GM21717 (cell line): ENCODE measurements at regions not wholly inside any gene's neighbourhood (a gene's known extent, or its start where the extent isn't known, plus 50 kb on each side); places are given as distances from the start of the nearest gene placed in this dataset.
"Not testable (repeated sequence)": the region's sequence is repeated elsewhere in the genome, so short reads cannot be mapped to it uniquely, and the experiment has no call there.

Source experiments
- ATAC-seq: cut with Tn5 transposase; IDR thresholded peaks from one replicate; pipeline ENCODE4 v1.9.1; 2021; ENCODE audit warnings: mild to moderate bottlenecking, moderate library complexity; ENCODE audit not compliant: unreplicated experiment

DNA sequence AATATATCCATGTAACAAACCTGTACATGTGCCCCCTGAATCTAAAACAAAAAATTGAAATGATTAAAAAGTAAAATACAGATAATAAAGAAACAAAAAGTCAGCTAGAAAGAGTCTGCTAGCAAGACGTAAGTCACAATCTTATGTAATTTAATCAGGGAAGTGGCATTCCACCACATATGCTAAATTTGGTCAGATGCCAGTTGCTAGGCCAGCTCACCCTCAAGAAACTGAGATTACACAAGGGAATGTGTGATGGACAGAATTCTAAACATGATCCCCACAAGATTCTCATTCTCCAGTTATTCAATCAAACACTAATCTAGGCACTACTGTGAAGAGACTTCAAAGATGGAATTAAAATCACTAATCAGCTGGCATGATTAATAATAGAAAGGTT, 689.3 kb downstream of the CENPC start:
- no peak for ATAC-seq

DNA sequence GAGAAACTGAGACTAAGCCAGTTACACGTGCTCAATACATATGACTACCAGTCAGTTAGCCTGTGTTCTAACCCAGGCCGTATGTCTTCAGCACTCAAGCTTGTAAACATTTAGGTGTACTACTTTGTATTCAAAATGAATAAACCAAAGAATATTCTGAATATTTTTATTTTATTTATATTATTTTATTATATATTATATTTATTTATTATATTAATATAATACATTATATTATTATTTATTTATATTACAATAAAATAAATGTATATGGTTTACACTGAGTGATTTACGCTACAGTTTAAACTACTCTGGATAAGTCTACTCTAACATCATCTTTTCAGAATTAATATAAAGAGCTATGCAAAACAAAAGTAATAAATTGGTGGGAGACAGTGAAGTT, 691.5 kb downstream of the CENPC start:
- no peak for ATAC-seq

- ATAC-seq = no peak
These were observed 692.5 kb downstream of the CENPC start for GRCh38 chr4:66852843-66853242.

- ATAC-seq = no peak
These were observed 695.7 kb downstream of the CENPC start for GRCh38 chr4:66849596-66849995.

DNA sequence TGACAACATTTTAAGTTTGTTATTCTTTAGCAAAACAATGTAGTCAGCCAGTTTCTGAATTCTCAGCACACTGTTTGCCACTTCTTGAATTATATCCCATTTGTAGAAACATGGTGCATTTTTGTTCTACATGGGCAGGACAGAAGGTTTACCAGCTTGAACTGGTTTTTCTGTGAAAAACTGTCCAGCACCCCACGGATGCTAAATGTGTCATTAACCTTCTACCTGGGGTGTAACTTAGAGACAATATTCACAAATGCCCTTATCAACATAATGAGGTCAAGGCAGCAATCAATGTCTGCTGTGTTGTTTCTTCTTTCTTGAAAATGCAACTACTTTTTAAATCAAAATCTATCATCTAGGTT, 702.6 kb downstream of the CENPC start:
- no peak for ATAC-seq

DNA sequence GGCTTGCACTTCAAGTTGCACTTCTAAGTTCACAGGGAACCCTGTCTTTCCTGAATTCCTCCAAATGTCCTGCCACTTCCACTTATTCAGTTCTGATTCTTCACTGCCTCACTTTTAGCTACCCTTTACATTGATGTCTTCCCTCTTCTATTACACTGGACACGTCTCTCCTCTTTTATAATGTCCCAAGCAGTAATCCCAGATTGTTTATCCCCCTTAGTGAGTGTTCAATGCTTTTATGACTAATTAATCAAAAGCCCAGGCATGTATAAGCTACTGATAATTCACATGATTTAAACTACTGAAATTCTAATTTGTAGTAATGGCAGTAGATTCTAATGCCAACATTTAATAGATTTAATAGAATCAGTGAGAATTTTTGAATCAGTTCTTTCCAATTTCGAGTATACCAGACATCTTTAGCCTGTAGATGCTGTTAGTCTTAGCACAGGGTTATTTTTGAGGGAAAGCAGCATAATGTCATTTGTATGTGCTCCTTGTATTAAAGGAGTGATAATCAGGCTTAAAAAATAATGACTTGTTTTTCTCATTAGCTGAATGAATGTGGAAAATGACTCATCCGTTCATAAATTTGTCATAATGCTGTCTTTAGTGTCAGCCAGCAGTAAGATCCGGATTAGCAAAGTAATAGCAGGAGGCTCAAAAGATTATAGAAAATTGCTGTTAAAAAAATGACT, 703.1 kb downstream of the CENPC start:
- no peak for ATAC-seq

- ATAC-seq = no peak
These were observed 705.1 kb downstream of the CENPC start for GRCh38 chr4:66840178-66840577.

- ATAC-seq = no peak
These were observed 707.9 kb downstream of the CENPC start for GRCh38 chr4:66837279-66837922.

- ATAC-seq = no peak
These were observed 716.0 kb downstream of the CENPC start for GRCh38 chr4:66829310-66829709.

GRCh38 chr4:66820681-66821080, 724.6 kb downstream of the CENPC start:
- no peak for ATAC-seq

DNA sequence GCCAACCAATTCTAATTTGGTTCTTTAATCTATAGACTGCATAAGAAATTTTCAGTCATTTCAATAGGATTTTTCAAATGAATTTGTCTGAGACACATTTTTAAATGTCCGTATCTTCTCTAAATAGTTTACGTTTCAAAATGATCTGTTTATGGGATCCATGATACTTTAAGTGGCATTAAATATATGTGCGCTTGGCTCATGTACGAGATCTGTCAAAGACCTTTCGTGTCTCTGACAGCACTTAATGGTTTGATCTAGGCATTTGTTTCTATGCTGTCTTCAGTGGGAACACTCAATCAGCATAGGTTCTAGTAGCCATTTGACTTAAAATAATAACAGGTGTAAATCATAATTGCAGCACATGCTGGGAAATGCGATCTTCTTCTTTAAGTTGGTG, 731.0 kb downstream of the CENPC start:
- no peak for ATAC-seq

DNA sequence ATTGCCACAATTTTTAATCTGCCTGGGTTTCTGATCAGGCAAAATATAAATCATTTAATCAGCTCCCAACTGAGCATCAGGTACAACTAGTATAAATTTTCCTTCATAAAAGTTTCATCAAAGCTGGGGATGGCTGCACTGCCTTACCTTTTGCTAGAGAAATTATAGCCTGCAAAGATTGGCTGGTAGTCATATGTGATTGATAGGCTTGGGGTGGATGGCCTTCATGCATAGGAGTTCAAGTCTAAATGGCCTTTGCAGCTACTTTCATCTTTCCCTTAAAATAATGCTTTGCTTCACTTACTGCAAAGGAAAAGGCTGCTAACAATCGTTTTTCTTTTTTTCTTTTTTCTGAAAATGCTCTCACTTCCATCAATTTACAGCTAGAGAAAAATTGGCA, 739.7 kb downstream of the CENPC start:
- ATAC-seq = no peak

DNA sequence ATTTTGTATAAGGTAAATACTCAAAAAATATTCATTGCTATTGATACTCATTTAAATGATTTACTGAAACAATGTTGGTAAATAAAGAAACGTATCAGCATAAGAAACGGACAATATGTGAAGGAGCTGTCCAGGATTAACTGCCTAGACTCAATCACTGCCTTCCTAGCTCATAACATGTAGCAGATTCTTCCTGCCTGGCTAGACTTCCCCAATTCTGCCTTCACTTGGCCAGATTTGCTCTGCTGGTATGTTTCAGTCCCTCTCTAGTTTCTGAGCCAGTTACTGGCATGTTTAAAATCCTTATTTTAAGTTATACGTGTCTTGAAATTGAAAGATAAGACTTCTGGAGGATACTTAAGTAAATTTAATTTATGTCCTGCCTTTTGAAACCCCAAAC, 740.3 kb downstream of the CENPC start:
- ATAC-seq = no peak

DNA sequence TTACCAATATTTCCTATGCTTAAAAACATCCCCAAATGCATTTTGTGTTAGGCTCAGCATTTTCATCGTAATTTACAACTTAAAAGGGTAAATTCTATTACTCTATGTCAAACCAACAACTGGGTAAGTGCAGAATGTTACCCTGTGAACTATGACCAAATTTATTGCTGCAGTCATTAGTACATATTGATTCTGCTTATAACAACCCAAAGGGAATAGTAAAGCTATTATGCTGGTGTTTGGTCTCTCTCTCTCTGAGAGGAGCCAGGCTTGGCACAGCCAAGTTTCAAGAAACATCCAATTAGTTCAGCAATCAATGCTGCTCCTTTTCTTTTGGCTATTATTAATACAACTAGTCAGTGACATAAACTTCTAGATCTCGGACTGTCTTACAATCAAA, 747.7 kb downstream of the CENPC start:
- no peak for ATAC-seq

DNA sequence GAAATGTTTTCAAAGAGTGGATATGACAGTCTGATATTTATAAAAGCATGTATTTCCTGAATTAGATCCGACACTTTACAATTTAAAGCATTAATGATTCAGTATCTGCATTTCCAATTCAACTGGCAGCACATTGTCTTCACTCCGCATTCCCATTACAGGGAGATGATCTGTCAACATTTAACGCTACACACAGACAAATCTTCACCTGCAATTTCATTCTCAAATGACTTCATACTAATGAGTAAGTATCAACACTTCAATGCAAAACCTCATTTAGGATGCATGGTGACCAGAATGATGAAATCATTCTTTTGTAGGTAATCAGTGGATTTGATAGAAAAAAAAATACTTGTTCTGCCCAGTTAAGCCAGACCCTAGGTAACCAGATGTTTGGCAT, 749.6 kb downstream of the CENPC start:
- no peak for ATAC-seq

- no peak for ATAC-seq
These were observed 750.8 kb downstream of the CENPC start for GRCh38 chr4:66794390-66795034.

GRCh38 chr4:66791686-66792085, 753.6 kb downstream of the CENPC start:
- ATAC-seq = no peak

- ATAC-seq = no peak
These were observed 759.8 kb downstream of the CENPC start for GRCh38 chr4:66785479-66785878.

DNA sequence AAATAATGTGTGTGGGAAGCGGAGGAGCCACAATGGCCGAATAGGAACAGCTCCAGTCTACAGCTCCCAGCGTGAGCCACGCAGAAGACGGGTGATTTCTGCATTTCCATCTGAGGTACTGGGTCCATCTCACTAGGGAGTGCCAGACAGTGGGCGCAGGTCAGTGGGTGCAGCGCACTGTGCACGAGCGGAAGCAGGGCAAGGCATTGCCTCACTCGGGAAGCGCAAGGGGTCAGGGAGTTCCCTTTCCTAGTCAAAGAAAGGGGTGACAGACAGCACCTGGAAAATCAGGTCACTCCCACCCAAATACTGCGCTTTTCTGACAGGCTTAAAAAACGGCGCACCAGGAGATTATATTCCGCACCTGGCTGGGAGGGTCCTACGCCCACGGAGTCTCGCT, 762.6 kb downstream of the CENPC start:
- not testable (repeated sequence) for ATAC-seq

DNA sequence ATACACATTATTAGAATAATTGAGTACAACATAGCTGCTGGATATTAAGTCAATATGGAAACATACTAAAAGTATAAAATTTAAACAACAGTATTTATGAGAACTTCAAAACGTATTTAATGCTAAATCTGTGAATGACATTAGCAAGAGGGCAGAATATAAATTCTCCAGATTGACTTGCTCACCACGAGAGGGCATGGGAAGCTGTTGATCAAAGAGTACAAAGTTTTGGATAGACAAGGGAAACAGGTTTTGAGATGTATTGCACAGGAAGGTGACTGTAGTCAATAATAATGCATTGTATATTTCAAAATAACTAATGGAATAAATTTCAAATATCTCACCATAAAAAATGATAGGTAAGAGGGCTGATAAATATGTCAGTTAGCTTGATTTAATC, 768.2 kb downstream of the CENPC start:
- no peak for ATAC-seq

DNA sequence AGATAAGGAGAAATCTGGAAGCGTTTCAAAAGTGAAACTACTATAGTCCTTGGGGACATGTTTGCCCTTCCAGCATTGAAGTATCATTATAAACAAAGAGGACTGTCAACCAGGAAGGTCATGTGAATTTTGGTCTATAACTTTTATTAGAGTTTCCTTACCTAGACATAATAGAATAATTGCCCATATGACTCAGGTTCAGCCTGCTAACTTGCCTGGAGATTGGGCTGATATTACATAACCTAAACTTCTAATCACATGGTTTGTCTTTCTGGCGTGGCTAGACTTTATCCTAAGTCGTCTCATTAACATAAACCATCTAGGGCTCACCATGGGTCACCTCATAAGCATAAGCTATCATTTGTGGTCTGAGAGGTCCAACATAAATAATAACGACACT, 775.9 kb downstream of the CENPC start:
- ATAC-seq = no peak

DNA sequence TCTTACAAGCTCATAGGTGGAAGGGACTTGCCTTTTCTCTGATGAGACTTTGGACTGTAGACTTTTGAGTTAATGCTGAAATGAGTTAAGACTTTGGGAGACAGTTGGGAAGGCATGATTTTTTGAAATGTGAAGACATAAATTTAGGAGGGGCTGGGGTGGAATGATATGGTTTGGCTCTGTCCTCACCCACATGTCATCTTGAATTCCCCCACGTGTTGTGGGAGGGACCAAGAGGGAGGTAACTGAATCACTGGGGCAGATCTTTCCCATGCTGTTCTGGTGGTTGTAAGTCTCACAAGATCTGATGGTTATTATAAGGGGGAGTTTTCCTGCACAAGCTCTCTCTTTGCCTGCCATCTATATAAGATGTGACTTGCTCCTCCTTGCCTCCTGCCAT, 777.9 kb downstream of the CENPC start:
- ATAC-seq = no peak
